CD4-positive, alpha-beta memory T cell (primary cell): ENCODE measurements at regions not wholly inside any gene's neighbourhood (a gene's known extent, or its start where the extent isn't known, plus 50 kb on each side); places are given as distances from the start of the nearest gene placed in this dataset.
"Not testable (repeated sequence)": the region's sequence is repeated elsewhere in the genome, so short reads cannot be mapped to it uniquely, and the experiment has no call there.

Source experiments
- CTCF ChIA-PET: fragments of 350-600 bp; sonication (Branson Sonifier 250); formaldehyde crosslinking; loops from one replicate; lab custom pipeline; 2021; ENCODE audit warnings: inconsistent platforms; ENCODE audit not compliant: partially characterized antibody; lab: Charles Lee
- POLR2A ChIA-PET: fragments of 350-600 bp; sonication (Branson Sonifier 250); formaldehyde crosslinking; loops from one replicate; lab custom pipeline; 2021; ENCODE audit not compliant: partially characterized antibody; lab: Charles Lee
- DNase-seq, 5 donors: peaks; one replicate each; pipeline versions ENCODE4 v3.0.0 to v3.0.0-alpha.2; 2020 to 2022; ENCODE audit warnings: mixed read lengths in 1 of 5
- H3K27ac ChIP-seq: one replicate; pipeline ENCODE4 v1.7.0; 2013; ENCODE audit warnings: low read depth, low read length
- H3K27me3 ChIP-seq: 2 replicates; pipeline ENCODE4 v1.7.0; 2013; ENCODE audit warnings: mild to moderate bottlenecking, low read length, moderate library complexity; ENCODE audit not compliant: insufficient read depth
- H3K36me3 ChIP-seq: 2 replicates; pipeline ENCODE4 v1.7.0; 2013; ENCODE audit warnings: mild to moderate bottlenecking, low read length, moderate library complexity; ENCODE audit not compliant: insufficient read depth
- H3K4me1 ChIP-seq: 2 replicates; pipeline ENCODE4 v1.7.0; 2013; ENCODE audit warnings: mild to moderate bottlenecking, low read length, moderate library complexity; ENCODE audit not compliant: insufficient read depth
- H3K4me3 ChIP-seq, 2 donors: one replicate each; pipeline ENCODE4 v1.7.0; 2013; ENCODE audit warnings: low read length in 2 of 2, mild to moderate bottlenecking in 1 of 2
- H3K9me3 ChIP-seq, 2 donors: one replicate each; pipeline ENCODE4 v1.7.0; 2013; ENCODE audit warnings: low read length in 2 of 2, control low read depth in 1 of 2; ENCODE audit not compliant: control insufficient read depth in 1 of 2
- H3K27ac Mint-ChIP-seq, 7 donors: one replicate each; pipeline ENCODE4 v1.8.0; 2020 to 2021; ENCODE audit warnings: mixed read lengths in 7 of 7, mild to moderate bottlenecking in 6 of 7, inconsistent platforms in 3 of 7, moderate library complexity in 3 of 7
- H3K27me3 Mint-ChIP-seq, 2 donors: one replicate each; pipeline ENCODE4 v1.8.0; 2020 to 2021; ENCODE audit warnings: mixed read lengths in 2 of 2
- H3K36me3 Mint-ChIP-seq, 2 donors: one replicate each; pipeline ENCODE4 v1.8.0; 2020 to 2021; ENCODE audit warnings: mixed read lengths in 2 of 2, inconsistent platforms in 1 of 2, mild to moderate bottlenecking in 1 of 2
- H3K4me1 Mint-ChIP-seq, 4 donors: one replicate each; pipeline ENCODE4 v1.8.0; 2020 to 2021; ENCODE audit warnings: mixed read lengths in 4 of 4, mild to moderate bottlenecking in 1 of 4
- H3K4me3 Mint-ChIP-seq, 8 donors: one replicate each; pipeline ENCODE4 v1.8.0; 2020 to 2021; ENCODE audit warnings: mixed read lengths in 8 of 8, mild to moderate bottlenecking in 7 of 8, moderate library complexity in 6 of 8, inconsistent platforms in 3 of 8
- H3K9me3 Mint-ChIP-seq, 8 donors: one replicate each; pipeline ENCODE4 v1.8.0; 2020 to 2021; ENCODE audit warnings: mixed read lengths in 8 of 8, mild to moderate bottlenecking in 5 of 8, inconsistent platforms in 3 of 8, moderate library complexity in 1 of 8
- intact Hi-C: fragments of 100-400 bp; cut with micrococcal nuclease; formaldehyde crosslinking; loops from one replicate; pipeline ENCODE4 v1.15.1; 2023

DNA sequence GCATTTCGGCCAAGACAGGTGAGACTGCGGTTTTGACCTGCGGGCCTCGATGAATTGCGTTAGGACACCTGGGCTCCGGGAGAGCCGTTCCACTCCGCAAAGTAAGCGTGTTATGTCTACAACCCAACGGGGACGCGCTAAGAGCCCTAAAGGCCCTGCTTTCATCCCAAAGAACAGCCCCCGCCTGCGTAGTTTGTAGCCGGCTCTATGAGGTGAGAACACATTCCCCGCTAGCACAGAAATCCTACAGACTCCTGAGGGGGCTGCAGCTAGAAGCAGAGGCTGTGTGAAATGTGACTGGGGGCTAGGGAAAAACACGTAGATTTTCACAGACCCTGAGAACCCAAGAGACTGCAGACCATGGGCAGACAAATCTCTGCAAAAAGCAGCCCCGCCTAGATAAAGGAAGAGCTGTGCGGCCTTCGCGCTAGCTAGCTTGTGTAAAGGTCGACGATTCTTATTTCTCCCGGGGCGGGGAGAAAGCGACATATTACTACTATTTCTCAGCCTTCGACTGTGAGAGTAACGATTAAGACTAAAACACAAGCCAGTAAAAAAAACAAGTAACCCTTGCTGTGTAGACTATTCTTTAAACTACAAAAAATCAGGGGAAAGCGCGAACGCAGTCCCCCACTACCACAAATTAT lies 242.9 kb downstream of the FAM72C start:
- H3K36me3 Mint-ChIP-seq, H3K4me1 ChIP-seq, H3K4me1 Mint-ChIP-seq, H3K27ac ChIP-seq, intact Hi-C loops, POLR2A ChIA-PET, H3K9me3 Mint-ChIP-seq, CTCF ChIA-PET, H3K9me3 ChIP-seq, H3K27me3 ChIP-seq, H3K36me3 ChIP-seq, H3K4me3 ChIP-seq: not testable (repeated sequence)
- peak in 1 of 5 donors; percentile 12 for DNase-seq
- peak overlapping the region in 2 of 7 donors; percentile 85 to 97 for H3K27ac Mint-ChIP-seq
- peak overlapping the region in 3 of 8 donors; percentile 53 to 77 (median 58) for H3K4me3 Mint-ChIP-seq
- peaks cover 28 to 30% of the 10 kb centered on the region in 2 donors for H3K27me3 Mint-ChIP-seq

DNA sequence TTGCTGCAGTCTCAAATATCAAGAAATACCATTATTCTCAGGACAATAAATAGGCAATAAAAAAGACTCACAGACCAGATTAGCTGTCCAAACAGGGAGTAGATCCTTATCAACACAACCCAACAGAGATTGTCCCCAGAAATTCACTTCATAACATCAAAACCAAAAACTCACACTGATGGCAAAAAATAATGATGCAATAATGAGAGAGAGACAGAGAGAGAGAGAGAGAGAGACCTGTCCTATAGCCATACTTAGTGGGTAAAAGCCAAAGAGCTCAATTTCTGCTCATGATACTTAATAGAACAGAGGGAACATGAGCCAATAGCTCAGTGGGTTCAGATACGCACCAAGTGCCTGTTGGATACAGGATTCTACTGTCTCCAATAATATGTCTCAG lies 244.5 kb downstream of the FAM72C start:
- Histone ChIP-seq H3K27ac (no peak overlapping the region), H3K4me1 (no peaks in the 10 kb centered on the region), H3K4me3 (no peak overlapping the region), H3K9me3 (no peaks in the 10 kb centered on the region), H3K27me3 (no peaks in the 10 kb centered on the region), H3K36me3 (no peaks in the 10 kb centered on the region)
- ChIA-PET POLR2A (no interaction called here), CTCF (no interaction called here)
- no peak overlapping the region for H3K27ac Mint-ChIP-seq
- intact Hi-C loops = no loop called here
- peak overlapping the region in 2 of 8 donors; percentile 47 to 52 for H3K4me3 Mint-ChIP-seq
- DNase-seq = no peak
- H3K36me3 Mint-ChIP-seq = no peaks in the 10 kb centered on the region
- H3K9me3 Mint-ChIP-seq = peaks cover 0 to 5% (median 2%) of the 10 kb centered on the region in 8 donors
- peaks cover 28 to 30% of the 10 kb centered on the region in 2 donors for H3K27me3 Mint-ChIP-seq
- H3K4me1 Mint-ChIP-seq = no peaks in the 10 kb centered on the region

DNA sequence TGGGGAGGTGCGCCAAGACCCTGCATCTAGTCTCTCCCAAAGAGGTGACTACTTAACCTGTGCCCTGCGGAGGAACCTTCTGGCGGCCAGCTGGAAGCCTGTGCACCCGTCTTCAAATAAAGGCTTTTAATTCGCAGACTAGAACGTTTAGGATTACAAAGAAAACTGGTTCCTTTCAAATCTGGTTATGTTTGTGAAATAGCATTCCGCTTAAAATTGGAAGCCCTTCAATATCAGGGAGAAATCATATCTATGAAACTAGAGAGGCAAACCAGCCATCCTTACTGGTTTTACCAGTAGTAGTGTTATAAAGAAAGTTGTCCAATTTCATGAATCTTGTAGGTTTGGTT lies 250.8 kb downstream of the FAM72C start:
- intact Hi-C loops = no loop called here
- Mint-ChIP-seq H3K27me3 (peaks cover 27 to 41% of the 10 kb centered on the region in 2 donors), H3K4me3 (peak overlapping the region in 7 of 8 donors; percentile 26 to 85 (median 52)), H3K9me3 (peaks cover 0 to 4% (median 0%) of the 10 kb centered on the region in 8 donors), H3K36me3 (no peaks in the 10 kb centered on the region), H3K4me1 (peaks cover 0 to 8% (median 5%) of the 10 kb centered on the region in 4 donors), H3K27ac (peak overlapping the region in 2 of 7 donors; percentile 8 to 68)
- Histone ChIP-seq H3K27me3 (no peaks in the 10 kb centered on the region), H3K4me1 (no peaks in the 10 kb centered on the region), H3K4me3 (no peak overlapping the region), H3K9me3 (no peaks in the 10 kb centered on the region), H3K27ac (no peak overlapping the region), H3K36me3 (no peaks in the 10 kb centered on the region)
- DNase-seq = no peak
- POLR2A ChIA-PET = no interaction called here
- CTCF ChIA-PET = no interaction called here

DNA sequence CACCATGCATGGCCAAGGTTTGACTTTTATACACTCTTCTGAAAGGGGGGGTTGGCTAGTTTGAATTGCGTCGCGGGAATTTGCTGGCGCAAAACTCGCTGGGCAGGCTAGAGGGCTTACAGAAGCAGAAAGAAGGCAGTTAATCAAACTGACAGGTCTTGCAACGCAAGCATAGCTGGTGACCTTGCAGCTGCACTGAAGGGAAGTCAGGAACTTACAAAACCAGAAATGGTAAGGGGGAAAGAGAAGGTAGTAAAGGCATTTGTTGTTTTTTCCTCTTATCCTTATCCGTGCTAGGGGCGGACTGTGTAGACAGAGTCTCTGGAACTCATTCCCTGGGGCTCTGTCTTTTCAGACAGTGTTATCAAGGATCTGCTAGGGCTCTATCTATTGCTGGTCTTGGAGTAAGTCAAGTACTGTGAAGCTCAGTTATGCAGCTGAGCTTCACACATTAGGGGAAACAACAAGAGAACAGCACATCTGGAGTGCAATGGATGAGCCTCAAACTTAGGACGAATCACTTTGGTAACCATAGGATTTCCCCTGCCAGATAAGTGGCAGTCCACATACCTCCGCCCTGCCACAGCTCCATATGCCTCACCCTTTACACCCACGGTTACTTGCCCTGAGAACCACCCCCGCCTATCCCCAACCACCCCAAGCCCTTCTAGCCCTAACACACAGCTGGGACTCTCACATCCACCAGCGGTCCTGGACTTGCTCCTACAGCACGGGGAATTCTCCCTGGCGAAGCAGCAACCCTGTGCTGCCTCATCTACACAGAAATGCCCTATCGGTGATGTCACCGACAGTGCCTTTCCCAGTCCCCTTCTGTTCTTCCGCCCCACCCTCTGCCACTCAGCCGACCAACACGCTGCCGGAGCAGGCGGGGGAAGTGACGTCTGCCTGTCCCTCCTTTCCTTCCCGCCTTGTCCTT lies 251.4 kb downstream of the FAM72C start:
- H3K27ac Mint-ChIP-seq = peak overlapping the region in 3 of 7 donors; percentile 8 to 84 (median 68)

DNA sequence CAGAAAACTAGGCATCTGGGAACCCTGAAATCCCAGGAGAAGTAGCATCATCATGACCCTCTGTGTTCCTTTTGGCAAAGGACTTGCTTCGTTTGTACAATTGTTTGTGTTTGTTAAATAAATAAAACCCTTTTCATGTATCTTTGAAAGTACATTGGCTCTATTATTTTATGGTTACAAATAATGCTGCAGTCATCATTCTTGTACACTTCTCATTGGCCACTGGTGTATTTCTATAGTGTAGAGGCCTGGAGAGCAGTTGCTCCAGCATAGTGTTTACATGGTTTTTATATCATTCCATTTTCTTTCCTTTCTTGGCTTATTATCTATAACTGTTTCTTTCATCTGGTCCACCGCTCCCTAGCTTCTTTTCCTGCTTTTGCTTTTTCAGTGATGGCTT lies 253.3 kb downstream of the FAM72C start:
- Histone ChIP-seq H3K36me3 (no peaks in the 10 kb centered on the region), H3K27ac (no peak overlapping the region), H3K9me3 (no peaks in the 10 kb centered on the region), H3K27me3 (no peaks in the 10 kb centered on the region), H3K4me3 (no peak overlapping the region), H3K4me1 (no peaks in the 10 kb centered on the region)
- intact Hi-C loops = no loop called here
- DNase-seq = no peak
- H3K27me3 Mint-ChIP-seq = peaks cover 29 to 47% of the 10 kb centered on the region in 2 donors
- ChIA-PET CTCF (no interaction called here), POLR2A (no interaction called here)
- no peak overlapping the region for H3K4me3 Mint-ChIP-seq
- peaks cover 0 to 4% (median 0%) of the 10 kb centered on the region in 8 donors for H3K9me3 Mint-ChIP-seq
- no peak overlapping the region for H3K27ac Mint-ChIP-seq
- no peaks in the 10 kb centered on the region for H3K36me3 Mint-ChIP-seq
- H3K4me1 Mint-ChIP-seq = peaks cover 0 to 8% (median 5%) of the 10 kb centered on the region in 4 donors

More for the DNA sequence above, 251.4 kb downstream of the FAM72C start:
- H3K9me3 ChIP-seq = no peaks in the 10 kb centered on the region
- POLR2A ChIA-PET = no interaction called here
- no peaks in the 10 kb centered on the region for H3K4me1 ChIP-seq
- CTCF ChIA-PET = no interaction called here
- H3K9me3 Mint-ChIP-seq = peaks cover 0 to 4% (median 0%) of the 10 kb centered on the region in 8 donors
- H3K27ac ChIP-seq = no peak overlapping the region
- H3K4me3 ChIP-seq = no peak overlapping the region
- no peaks in the 10 kb centered on the region for H3K36me3 ChIP-seq
- peak in 2 of 5 donors; percentile 24 to 42 for DNase-seq
- H3K27me3 Mint-ChIP-seq = peaks cover 29 to 43% of the 10 kb centered on the region in 2 donors
- no peaks in the 10 kb centered on the region for H3K27me3 ChIP-seq
- H3K4me3 Mint-ChIP-seq = peak overlapping the region in 7 of 8 donors; percentile 26 to 85 (median 52)
- H3K36me3 Mint-ChIP-seq = no peaks in the 10 kb centered on the region
- intact Hi-C loops = no loop called here
- H3K4me1 Mint-ChIP-seq = peaks cover 0 to 8% (median 5%) of the 10 kb centered on the region in 4 donors

DNA sequence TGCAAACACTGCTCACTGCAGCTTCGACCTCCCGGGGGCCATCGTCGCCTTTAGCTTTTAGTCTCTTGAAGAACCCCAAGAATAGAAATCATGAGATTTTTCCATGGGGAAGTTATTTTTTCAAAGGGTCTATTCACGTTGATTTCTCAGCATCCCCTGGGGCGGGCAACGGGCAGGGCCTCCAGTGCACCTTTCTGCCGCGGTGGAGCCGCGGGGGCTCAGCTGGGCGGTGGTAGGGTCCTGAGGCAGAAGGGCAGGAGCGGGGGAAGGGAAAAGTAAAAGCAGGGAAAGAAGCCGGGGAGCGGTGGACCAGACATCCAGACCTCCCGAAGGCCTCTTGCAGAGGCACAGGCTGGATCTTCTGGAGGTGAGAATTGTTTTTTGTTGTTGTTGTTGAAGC lies 253.8 kb downstream of the FAM72C start:
- Histone ChIP-seq H3K27me3 (no peaks in the 10 kb centered on the region), H3K9me3 (no peaks in the 10 kb centered on the region), H3K36me3 (no peaks in the 10 kb centered on the region), H3K4me1 (no peaks in the 10 kb centered on the region), H3K4me3 (no peak overlapping the region), H3K27ac (no peak overlapping the region)
- DNase-seq = no peak
- intact Hi-C loops = no loop called here
- Mint-ChIP-seq H3K36me3 (no peaks in the 10 kb centered on the region), H3K27ac (no peak overlapping the region), H3K4me3 (no peak overlapping the region), H3K27me3 (peaks cover 24 to 47% of the 10 kb centered on the region in 2 donors), H3K9me3 (peaks cover 0 to 4% (median 0%) of the 10 kb centered on the region in 8 donors), H3K4me1 (peaks cover 0 to 8% (median 5%) of the 10 kb centered on the region in 4 donors)
- ChIA-PET CTCF (no interaction called here), POLR2A (no interaction called here)

DNA sequence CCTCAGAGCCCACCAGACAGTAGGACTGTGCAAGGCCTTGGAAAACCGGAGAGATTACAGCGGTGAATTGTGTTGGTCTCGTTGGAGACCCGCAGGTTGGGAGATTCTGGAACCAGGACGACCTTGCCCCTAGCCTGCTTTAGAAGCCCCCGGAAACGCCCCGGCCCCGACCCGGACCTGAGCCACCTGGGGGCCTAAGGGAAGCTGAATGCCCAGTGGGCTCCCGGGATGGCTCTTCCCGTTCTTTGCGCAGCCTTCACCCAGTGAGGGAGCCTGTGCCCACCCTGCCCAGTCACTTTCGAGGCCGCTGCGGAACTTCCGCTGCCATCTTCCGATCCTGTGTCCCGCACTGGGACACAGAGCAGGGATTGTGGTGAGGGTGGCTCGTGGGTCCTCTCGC lies 254.4 kb downstream of the FAM72C start:
- Mint-ChIP-seq H3K27ac (no peak overlapping the region), H3K36me3 (no peaks in the 10 kb centered on the region), H3K27me3 (peaks cover 24 to 45% of the 10 kb centered on the region in 2 donors), H3K4me1 (peaks cover 0 to 8% (median 5%) of the 10 kb centered on the region in 4 donors), H3K4me3 (no peak overlapping the region), H3K9me3 (peaks cover 0 to 4% (median 0%) of the 10 kb centered on the region in 8 donors)
- ChIA-PET POLR2A (no interaction called here), CTCF (no interaction called here)
- H3K27me3 ChIP-seq = no peaks in the 10 kb centered on the region
- no peaks in the 10 kb centered on the region for H3K4me1 ChIP-seq
- no peaks in the 10 kb centered on the region for H3K36me3 ChIP-seq
- H3K9me3 ChIP-seq = no peaks in the 10 kb centered on the region
- no peak for DNase-seq
- no peak overlapping the region for H3K27ac ChIP-seq
- H3K4me3 ChIP-seq = no peak overlapping the region
- intact Hi-C loops = no loop called here
